GM19468 (cell line): ENCODE measurements at regions not wholly inside any gene's neighbourhood (a gene's known extent, or its start where the extent isn't known, plus 50 kb on each side); places are given as distances from the start of the nearest gene placed in this dataset.

Experiments used
- ATAC-seq: cut with Tn5 transposase; IDR thresholded peaks from one replicate; pipeline ENCODE4 v1.9.1; 2021; ENCODE audit warnings: mild to moderate bottlenecking, moderate library complexity, moderate number of reproducible peaks; ENCODE audit not compliant: unreplicated experiment; ENCODE audit errors: extremely low read depth

- ATAC-seq: no peak
Observed at GRCh38 chr4:136967069-136967468, 565.2 kb downstream of the PCDH18 start.

GRCh38 chr4:136965478-136965877 is 566.8 kb downstream of the PCDH18 start:
- no peak for ATAC-seq

- ATAC-seq: no peak
Observed at GRCh38 chr4:136962868-136963267, 569.4 kb downstream of the PCDH18 start.

DNA sequence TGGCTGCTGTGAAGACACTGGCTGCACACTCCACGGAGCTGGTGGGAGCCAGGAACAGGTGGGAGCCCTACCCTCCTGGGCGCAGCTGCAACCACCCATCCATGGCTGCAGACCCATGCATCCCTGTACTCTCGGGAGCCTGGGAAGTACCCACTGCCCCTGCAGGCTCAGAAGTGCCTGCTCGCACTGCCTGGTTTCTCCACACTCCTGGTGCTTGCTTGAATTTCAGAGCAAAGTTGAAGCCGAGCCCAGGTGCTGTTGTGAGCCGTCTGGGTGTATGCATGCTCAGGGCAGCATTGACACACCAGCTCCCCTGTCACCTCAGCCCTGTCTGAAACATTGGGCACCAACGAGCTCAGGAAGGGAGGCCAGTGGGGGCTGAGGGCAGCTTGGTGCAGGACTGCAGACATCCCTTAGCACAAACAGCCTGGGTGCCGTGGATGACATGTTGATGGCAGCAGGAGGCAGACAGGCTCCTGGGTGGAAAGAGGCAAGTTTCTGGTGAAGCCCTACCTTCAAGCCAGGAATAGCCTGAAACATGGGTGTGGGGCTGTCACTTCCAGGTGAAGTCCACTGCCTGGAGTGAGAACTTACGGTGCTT is 585.9 kb downstream of the PCDH18 start:
- ATAC-seq: no peak

GRCh38 chr4:136939781-136940180 is 592.5 kb downstream of the PCDH18 start:
- no peak for ATAC-seq

DNA sequence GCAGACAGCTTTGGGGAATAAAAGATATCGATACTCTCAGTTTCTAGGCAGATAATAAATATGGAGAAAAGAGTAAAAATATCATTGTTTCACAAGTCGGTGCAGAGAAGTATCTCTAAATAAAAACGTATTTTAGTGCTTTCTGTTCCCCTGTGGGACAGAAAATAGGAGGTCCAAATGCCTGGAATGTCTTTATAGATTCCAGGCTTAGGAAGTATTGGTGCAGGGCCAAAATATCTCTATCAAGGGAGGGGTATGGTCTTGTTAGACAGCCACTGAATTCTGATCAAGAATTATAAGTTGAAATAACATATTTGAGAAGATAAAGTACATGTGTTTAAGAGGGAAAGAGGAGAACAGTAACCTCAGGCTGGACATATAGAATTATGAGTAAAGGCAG is 596.4 kb downstream of the PCDH18 start:
- no peak for ATAC-seq

DNA sequence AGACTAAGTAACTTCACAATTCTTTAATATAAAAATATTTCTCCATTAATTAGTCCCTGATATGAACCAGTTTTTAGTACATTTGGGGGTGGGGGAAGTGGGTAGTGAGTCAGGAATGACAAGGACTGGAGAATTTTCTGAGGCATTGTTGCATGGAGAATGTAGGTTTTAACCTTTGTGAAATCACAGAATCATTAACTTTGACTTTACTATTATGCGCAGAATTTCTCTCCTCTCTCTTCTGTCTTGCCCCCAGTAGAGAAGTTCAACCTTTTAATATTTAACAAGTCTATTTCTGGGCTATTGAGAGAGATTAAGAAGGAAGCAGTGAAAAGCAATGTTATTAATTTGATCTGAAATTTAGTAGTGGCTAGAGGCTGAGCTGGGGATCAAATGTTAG is 597.0 kb downstream of the PCDH18 start:
- no peak for ATAC-seq

DNA sequence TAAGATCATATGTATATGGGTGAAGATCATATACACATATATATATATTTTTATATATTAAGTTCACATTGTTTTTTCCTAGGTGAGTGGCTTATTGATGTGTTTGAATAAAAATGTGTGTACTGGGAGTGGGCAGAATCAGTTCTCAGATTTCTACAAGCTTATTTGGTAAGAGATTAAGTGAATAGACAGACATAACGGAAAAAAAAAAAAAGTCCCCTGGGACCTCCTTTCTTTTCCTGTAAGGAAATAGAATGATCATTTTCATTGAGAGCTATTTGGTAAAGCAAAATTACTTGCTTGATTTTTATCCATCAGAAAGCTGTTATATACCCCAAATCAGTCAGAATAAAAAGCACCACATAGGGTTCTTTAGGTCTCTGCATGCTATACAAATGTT is 597.7 kb downstream of the PCDH18 start:
- no peak for ATAC-seq

DNA sequence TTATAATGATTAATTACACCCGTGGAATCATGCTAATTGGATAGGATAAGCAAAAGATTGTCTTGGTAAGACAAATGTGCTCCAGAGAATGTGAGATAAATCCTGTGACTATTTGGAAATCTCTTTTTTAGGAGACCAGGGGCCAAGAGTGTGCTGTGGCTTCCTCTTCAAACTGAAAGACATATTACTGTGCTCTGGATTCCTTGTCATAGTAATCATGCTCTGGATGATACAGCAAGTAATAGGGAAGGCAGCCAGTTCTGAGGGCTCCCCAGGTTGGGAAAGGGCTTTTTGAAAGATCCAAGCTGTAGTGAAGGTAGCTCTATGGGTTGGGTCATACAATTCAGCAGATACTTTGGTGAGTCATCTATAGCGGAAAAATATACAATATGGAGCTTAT is 600.5 kb downstream of the PCDH18 start:
- ATAC-seq: no peak

- ATAC-seq: no peak
Observed at GRCh38 chr4:136928957-136929411, 603.3 kb downstream of the PCDH18 start.

DNA sequence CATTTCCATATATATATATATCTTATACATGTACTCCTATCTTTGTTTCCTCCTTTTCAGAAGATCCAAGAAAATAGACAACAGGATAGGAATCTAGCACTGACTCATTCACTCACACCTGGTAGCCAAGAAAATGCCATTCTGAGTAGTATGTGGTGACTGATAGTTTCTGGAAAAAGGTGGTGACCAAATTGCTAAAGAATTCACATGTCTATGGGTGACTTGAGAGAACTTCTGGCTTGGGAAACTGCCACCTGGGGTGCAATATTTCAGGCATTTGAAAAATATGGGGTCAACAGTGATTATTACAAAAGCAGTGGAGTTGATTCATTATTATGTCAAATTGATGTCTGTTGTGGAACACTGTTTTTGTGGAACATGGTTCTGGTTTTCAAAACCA is 605.1 kb downstream of the PCDH18 start:
- ATAC-seq: no peak

DNA sequence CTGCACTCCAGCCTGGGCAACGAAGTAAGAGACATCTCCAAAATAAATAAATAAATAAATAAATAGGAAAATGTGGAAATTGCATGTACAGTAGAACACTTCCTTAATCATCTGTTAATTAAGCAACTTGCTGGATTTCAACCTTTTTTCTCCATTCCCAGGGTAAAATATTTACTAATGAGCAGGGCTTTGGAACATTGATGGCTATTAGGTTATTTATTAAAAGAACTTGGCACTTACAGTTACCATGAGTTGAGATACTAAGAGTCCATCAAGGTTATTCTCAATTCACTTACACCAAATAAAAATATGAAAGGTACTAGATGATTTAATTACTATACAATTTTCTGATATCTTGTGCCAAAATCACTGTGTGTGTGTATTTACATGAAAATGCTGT is 607.1 kb downstream of the PCDH18 start:
- ATAC-seq: no peak

DNA sequence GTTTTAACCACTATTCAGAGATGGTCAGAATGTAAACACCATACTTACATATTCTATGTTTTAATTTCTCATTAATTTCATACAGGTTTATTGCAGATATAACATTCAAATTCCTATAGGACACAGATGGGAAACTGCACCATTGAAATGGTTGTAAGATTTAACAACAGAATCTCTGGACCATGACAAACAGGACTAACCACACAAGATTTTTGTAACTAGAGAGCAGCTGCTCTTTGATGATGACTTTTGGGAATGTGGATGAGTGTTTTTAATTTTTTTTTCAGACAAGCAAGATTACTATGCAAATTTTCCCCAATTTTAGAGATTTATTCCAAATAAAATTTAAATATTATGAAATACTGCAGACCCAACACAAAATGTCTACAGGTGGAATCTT is 610.2 kb downstream of the PCDH18 start:
- ATAC-seq: no peak

- no peak for ATAC-seq
Observed at GRCh38 chr4:136920092-136920881, 612.0 kb downstream of the PCDH18 start.

- ATAC-seq: no peak
Observed at GRCh38 chr4:136918772-136919171, 613.5 kb downstream of the PCDH18 start.

GRCh38 chr4:136917312-136918110 is 614.8 kb downstream of the PCDH18 start:
- ATAC-seq: no peak

DNA sequence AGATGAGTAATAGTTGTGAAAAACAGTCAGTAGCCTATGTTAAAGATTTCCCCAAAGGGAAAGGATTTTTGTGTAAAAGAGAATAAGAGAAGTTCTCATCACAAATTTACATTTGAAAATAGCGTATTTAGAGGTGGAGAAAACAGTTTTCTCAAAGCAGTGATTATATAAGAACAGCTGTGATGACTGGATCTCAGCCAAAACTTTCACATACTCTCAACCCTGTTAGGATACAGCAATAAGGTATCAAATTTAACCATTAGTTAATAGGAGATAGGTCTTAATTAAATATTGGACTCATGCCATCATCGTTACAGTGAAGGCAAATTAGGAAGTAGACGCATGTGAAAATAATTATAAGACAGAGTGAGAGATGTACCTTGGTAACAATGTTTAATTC is 622.7 kb downstream of the PCDH18 start:
- ATAC-seq: no peak

DNA sequence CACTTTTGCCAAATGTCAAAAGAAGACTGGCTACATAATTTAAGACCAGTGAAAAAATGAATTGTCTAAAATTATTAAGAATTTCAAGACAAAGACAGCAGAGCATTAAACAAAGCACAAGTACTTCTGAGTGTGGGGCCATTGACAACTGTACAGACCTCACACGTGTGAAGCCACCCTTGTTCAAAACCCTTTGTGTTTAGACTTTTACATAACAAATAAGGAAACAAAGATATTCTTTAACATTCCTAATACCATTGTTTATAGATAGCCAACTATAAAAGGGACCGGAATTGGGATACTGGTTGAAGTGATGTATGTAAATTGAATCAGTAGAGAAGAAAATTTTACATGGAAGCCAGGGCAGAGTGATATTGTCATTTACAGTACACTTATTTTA is 624.2 kb downstream of the PCDH18 start:
- ATAC-seq: no peak

- ATAC-seq: no peak
Observed at GRCh38 chr4:136900696-136901095, 631.6 kb downstream of the PCDH18 start.

DNA sequence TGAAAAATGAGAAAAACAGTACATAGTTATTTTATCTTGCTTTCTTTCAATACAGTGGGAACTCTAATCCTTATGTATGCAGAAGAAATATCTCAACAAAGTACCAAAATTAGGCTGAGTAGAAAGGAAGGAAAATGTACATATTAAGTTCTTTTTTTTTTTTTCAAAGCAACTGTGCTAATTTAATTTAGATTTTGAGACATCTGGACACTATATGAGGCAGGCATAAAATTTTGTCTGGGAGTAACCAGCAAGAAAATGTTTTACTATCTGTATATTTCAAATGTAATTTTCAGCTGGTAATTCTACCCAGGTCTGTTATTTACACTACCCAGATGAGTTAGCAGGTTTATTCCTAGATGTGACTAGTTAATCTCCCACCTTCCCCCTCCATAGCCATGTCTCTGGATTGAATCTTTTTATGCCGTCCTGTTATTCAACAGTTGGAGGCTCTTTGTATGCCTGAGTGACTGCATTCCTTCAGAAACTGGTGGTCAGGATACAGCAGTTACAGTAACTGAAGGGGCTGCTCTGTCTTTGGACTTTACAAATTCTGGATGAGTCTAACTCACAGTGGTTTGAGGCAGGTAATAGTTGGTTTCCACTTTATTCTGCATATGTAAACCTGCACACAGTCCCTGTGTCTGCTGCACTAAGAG is 633.6 kb downstream of the PCDH18 start:
- ATAC-seq: no peak

- no peak for ATAC-seq
Observed at GRCh38 chr4:136893573-136893972, 638.7 kb downstream of the PCDH18 start.
